K562 (cell line): ENCODE measurements at regions not wholly inside any gene's neighbourhood (a gene's known extent, or its start where the extent isn't known, plus 50 kb on each side); places are given as distances from the start of the nearest gene placed in this dataset.
"Not testable (repeated sequence)": the region's sequence is repeated elsewhere in the genome, so short reads cannot be mapped to it uniquely, and the experiment has no call there.

Experiments
- ATAC-seq: fragments of 200-7000 bp; cut with Tn5 transposase; 3 replicates; pipeline ENCODE4 v1.9.1; 2020; ENCODE audit warnings: moderate library complexity
- BruUV-seq: library from RNA; stranded (reverse); fragments of 400-500 nt; replicated peaks from 2 replicates; lab custom pipeline; 2021; lab: Mats Ljungman, UMichigan
- CTCF ChIA-PET: fragments of 300-600 bp; formaldehyde crosslinking; extraction: SDS; loops from one replicate; lab custom pipeline; 2021; ENCODE audit warnings: low intra/inter-chr PET ratio; lab: Yijun Ruan, JAX
- POLR2A ChIA-PET: fragments of 300-600, 350-650 bp; sonication (Branson Sonifier 250); formaldehyde crosslinking; extraction: SDS; loops from one replicate; lab custom pipeline; 2021; ENCODE audit warnings: antibody characterized with exemption, inconsistent platforms; lab: Yijun Ruan, JAX
- DNase-seq, 4 experiments: peaks; one replicate each; pipeline versions ENCODE4 v3.0.0 to v3.0.0-alpha.2; 2011 to 2018; ENCODE audit warnings: low spot score in 3 of 4, mixed read lengths in 3 of 4; ENCODE audit errors: extremely low read depth in 1 of 4
- FAIRE-seq: peaks from 2 replicates; lab custom pipeline; 2011; peaks lifted over from hg19 to GRCh38; lab: Jason Lieb, UNC
- H2AFZ ChIP-seq: 2 replicates; pipeline ENCODE4 v1.6.0; 2011; ENCODE audit warnings: low read depth, low read length, control low read depth, inconsistent platforms
- H3K27ac ChIP-seq: fragments of 200-600 bp; 3 replicates; pipeline ENCODE4 v1.8.0; 2011; ENCODE audit warnings: low read depth, mild to moderate bottlenecking, control low read depth, inconsistent platforms, low read length, moderate library complexity, mixed read lengths; ENCODE audit errors: extremely low read depth
- H3K27me3 ChIP-seq, 2 experiments: fragments of 300-600 bp in 1 of 2; 2 replicates in 1 of 2; 3 replicates in 1 of 2; pipeline versions ENCODE4 v1.6.0 to v1.8.0; 2011; ENCODE audit warnings: inconsistent platforms in 2 of 2, low read length in 2 of 2, mild to moderate bottlenecking in 1 of 2, mixed read lengths in 1 of 2, moderate library complexity in 1 of 2; ENCODE audit not compliant: control insufficient read depth in 2 of 2, insufficient read depth in 2 of 2
- H3K36me3 ChIP-seq: fragments of 300-600 bp; 3 replicates; pipeline ENCODE4 v1.8.0; 2011; ENCODE audit warnings: mild to moderate bottlenecking, low read length, inconsistent platforms; ENCODE audit not compliant: control insufficient read depth, insufficient read depth
- H3K4me1 ChIP-seq, 2 experiments: fragments of 200-600 bp in 1 of 2; replicated peaks in 1 of 2; 2 replicates in 1 of 2; 3 replicates in 1 of 2; pipeline versions ENCODE4 v1.5.1 to v1.8.0; 2011; ENCODE audit warnings: inconsistent platforms in 2 of 2, low read length in 2 of 2, mild to moderate bottlenecking in 1 of 2, mixed read lengths in 1 of 2, moderate library complexity in 1 of 2; ENCODE audit not compliant: control insufficient read depth in 2 of 2, insufficient read depth in 2 of 2
- H3K4me2 ChIP-seq: 2 replicates; pipeline ENCODE4 v1.6.1; 2011; ENCODE audit warnings: low read length, control low read depth, inconsistent platforms, mixed read lengths; ENCODE audit not compliant: insufficient read depth
- H3K4me3 ChIP-seq: fragments of 200-600 bp; sonication (generic), shearing (Covaris generic); 2 replicates; pipeline ENCODE4 v1.5.1; 2016; ENCODE audit warnings: control low read depth, inconsistent platforms
- H3K79me2 ChIP-seq: fragments of 200-600 bp; 3 replicates; pipeline ENCODE4 v1.8.0; 2011; ENCODE audit warnings: low read length, inconsistent platforms; ENCODE audit not compliant: control insufficient read depth, insufficient read depth
- H3K9ac ChIP-seq, 2 experiments: 2 replicates each; pipeline versions ENCODE4 v1.6.0 to v1.6.1; 2011; ENCODE audit warnings: low read depth in 2 of 2, low read length in 2 of 2, control low read depth in 1 of 2, inconsistent platforms in 1 of 2, mild to moderate bottlenecking in 1 of 2, mixed read lengths in 1 of 2; ENCODE audit not compliant: insufficient read depth in 1 of 2
- H3K9me1 ChIP-seq: one replicate; pipeline ENCODE4 v1.6.0; 2011; ENCODE audit warnings: inconsistent platforms, mild to moderate bottlenecking, low read length, moderate library complexity; ENCODE audit not compliant: control insufficient read depth, insufficient read depth
- H3K9me3 ChIP-seq: replicated peaks from 2 replicates; pipeline ENCODE4 v1.5.1; 2011; ENCODE audit warnings: low read depth, low read length, inconsistent platforms; ENCODE audit not compliant: control insufficient read depth, insufficient read depth
- H4K20me1 ChIP-seq: replicated peaks from 2 replicates; pipeline ENCODE4 v1.6.1; 2011; ENCODE audit warnings: low read length, inconsistent platforms, mixed read lengths; ENCODE audit not compliant: control insufficient read depth, insufficient read depth
- CBX1 ChIP-seq: sonication (generic); IDR thresholded peaks from 2 replicates; pipeline ENCODE4 v1.6.1; 2016; ENCODE audit warnings: antibody characterized with exemption, low read depth, mild to moderate bottlenecking
- WGBS: fragments of 100-300 bp; shearing (Covaris generic); methylation state at CpG from one replicate; pipeline ENCODE4 v1.1.6; 2016; ENCODE audit warnings: low coverage, mixed read lengths; ENCODE audit not compliant: insufficient coverage; ENCODE audit errors: missing lambda C conversion rate; 5-methylcytosine and 5-hydroxymethylcytosine counted together
- in situ Hi-C: fragments of 300-500 bp; cut with MboI; formaldehyde crosslinking; loops from 4 replicates; pipeline ENCODE4 v1.15.0; 2018; ENCODE audit warnings: inconsistent platforms, mixed read lengths
- intact Hi-C: fragments of 100-400 bp; cut with micrococcal nuclease; formaldehyde crosslinking; loops from 2 replicates; pipeline ENCODE4 v1.14.2; 2022
- TF ChIP-seq, protein P1 (sequence below), 2 experiments: fragments of 450-650 bp; formaldehyde crosslinking in 1 of 2; IDR thresholded peaks; 2 replicates each; pipeline versions ENCODE4 v1.4.0 to v1.6.1; 2014 to 2020; ENCODE audit warnings: mild to moderate bottlenecking in 2 of 2, borderline replicate concordance in 1 of 2, low read depth in 1 of 2

DNA sequence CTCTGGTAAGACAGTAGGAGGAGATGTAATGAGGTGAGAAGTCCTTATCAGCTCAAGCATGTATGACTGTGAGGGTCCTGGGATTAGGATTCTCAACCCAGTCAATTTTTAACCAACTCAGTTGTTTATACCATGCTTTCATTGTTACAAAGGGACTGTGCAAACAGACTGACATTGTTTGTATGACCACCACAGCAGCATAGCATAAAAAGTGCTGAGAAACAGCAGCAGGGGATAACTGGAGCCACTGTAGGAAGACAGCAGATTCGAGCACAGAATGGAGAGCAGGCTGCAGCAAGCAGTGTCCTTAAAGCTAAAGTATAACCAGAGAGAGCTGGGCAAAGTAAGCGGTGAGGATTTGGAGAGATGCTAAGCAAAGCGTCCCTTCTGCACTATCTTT, 829.5 kb downstream of the REEP3 start (continued):
- TF ChIP-seq, protein P1, sequence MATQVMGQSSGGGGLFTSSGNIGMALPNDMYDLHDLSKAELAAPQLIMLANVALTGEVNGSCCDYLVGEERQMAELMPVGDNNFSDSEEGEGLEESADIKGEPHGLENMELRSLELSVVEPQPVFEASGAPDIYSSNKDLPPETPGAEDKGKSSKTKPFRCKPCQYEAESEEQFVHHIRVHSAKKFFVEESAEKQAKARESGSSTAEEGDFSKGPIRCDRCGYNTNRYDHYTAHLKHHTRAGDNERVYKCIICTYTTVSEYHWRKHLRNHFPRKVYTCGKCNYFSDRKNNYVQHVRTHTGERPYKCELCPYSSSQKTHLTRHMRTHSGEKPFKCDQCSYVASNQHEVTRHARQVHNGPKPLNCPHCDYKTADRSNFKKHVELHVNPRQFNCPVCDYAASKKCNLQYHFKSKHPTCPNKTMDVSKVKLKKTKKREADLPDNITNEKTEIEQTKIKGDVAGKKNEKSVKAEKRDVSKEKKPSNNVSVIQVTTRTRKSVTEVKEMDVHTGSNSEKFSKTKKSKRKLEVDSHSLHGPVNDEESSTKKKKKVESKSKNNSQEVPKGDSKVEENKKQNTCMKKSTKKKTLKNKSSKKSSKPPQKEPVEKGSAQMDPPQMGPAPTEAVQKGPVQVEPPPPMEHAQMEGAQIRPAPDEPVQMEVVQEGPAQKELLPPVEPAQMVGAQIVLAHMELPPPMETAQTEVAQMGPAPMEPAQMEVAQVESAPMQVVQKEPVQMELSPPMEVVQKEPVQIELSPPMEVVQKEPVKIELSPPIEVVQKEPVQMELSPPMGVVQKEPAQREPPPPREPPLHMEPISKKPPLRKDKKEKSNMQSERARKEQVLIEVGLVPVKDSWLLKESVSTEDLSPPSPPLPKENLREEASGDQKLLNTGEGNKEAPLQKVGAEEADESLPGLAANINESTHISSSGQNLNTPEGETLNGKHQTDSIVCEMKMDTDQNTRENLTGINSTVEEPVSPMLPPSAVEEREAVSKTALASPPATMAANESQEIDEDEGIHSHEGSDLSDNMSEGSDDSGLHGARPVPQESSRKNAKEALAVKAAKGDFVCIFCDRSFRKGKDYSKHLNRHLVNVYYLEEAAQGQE (IDR thresholded peaks at IDR 0.05; ENCODE audit: borderline replicate concordance): no peak
- TF ChIP-seq, protein P1 (CRISPR knock-in tag; IDR thresholded peaks at IDR 0.05; ENCODE audit: low read depth): no peak
- TF ChIP-seq, all 486 proteins: peak for 0

DNA sequence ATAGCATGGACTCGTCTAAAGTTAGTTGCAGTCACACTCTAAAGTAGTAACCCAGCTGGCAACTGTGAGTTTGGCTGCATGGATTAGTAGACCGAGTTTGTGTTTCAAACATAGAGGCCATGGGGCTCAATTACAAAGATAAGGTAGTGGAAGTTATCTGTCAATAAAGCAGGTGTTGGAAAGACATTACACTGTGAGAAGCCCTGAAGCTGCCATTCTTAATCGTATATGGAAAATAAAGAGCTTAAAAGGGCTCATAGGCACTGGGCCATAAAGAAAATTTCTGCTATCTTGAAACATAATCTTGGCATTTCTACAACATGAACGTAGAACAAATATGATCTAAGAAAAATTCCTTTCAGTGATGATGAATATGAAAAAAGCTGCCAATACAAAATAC, 837.7 kb downstream of the REEP3 start:
- no peak overlapping the region for H3K27ac ChIP-seq
- no peak overlapping the region for H3K4me2 ChIP-seq
- H3K27me3 ChIP-seq: no peaks in the 10 kb centered on the region
- DNase-seq: no peak
- no peak overlapping the region for H3K4me3 ChIP-seq
- in situ Hi-C loops (no loop called here), intact Hi-C loops (no loop called here)
- no peaks in the 10 kb centered on the region for H3K4me1 ChIP-seq
- H4K20me1 ChIP-seq: no peaks in the 10 kb centered on the region
- no peak overlapping the region for H3K9ac ChIP-seq
- H3K79me2 ChIP-seq: no peaks in the 10 kb centered on the region
- no peak for FAIRE-seq
- H3K9me1 ChIP-seq: no peaks in the 10 kb centered on the region
- ChIA-PET CTCF (no interaction called here), POLR2A (no interaction called here)
- WGBS: 0% methylated on average over 4 of the region's 4 CpGs
- no peaks in the 10 kb centered on the region for H3K9me3 ChIP-seq
- no peak for TF ChIP-seq CBX1
- H2AFZ ChIP-seq: no peak overlapping the region
- no peak for ATAC-seq
- H3K36me3 ChIP-seq: no peaks in the 10 kb centered on the region
- no TSS peak for BruUV-seq

DNA sequence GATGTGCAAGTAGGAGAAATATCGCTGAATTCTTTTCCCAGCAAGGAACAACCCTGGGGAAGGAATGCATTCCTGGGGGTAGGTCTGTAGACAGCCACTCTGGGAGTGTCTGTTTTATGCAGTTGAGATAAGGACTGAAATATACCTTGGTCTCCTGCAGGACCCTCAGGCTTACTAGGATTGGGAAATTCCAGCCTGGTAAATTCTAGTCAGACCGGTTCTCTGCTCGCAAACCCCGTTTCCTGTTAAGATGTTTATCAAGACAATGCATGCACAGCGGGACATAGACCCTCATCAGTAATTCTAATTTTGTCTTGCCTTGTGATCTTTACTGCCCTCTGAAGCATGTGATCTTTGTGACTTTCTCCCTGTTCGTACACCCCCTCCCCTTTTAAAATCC, 839.0 kb downstream of the REEP3 start:
- POLR2A ChIA-PET: not testable (repeated sequence)

More for the DNA sequence above, 839.0 kb downstream of the REEP3 start:
- intact Hi-C loops, H3K9me1 ChIP-seq, H3K27me3 ChIP-seq, DNase-seq, H3K4me2 ChIP-seq, FAIRE-seq, H4K20me1 ChIP-seq, H3K27ac ChIP-seq, H3K9ac ChIP-seq, H3K9me3 ChIP-seq, H3K79me2 ChIP-seq, CTCF ChIA-PET, BruUV-seq, H3K4me1 ChIP-seq, in situ Hi-C loops, ATAC-seq, H3K4me3 ChIP-seq, H3K36me3 ChIP-seq, H2AFZ ChIP-seq: not testable (repeated sequence)
- 4% methylated on average over 6 of the region's 6 CpGs for WGBS
